ENCODE measurements at regions not wholly inside any gene's neighbourhood (a gene's known extent, or its start where the extent isn't known, plus 50 kb on each side); places are given as distances from the start of the nearest gene placed in this dataset.

DNA sequence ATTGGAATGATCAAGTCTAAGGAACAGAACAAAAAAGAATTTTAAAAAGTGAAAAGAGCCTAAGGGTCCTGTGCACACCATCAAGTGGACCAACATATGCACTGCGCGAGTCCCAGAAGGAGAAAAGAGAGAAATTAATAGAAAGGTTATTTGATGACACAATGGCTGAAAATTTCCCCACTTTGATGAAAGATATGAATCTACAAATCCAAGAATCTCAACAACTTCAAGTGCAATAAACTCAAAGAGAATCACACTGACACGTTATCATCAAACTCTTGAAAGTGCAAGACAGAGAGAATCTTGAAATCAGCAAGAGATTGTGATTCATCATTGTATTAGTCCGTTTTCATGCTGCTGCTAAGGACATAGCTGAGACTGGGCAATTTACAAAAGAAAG lies 230.8 kb downstream of the ADAMTS15 start:
- no peak for DNase-seq

DNA sequence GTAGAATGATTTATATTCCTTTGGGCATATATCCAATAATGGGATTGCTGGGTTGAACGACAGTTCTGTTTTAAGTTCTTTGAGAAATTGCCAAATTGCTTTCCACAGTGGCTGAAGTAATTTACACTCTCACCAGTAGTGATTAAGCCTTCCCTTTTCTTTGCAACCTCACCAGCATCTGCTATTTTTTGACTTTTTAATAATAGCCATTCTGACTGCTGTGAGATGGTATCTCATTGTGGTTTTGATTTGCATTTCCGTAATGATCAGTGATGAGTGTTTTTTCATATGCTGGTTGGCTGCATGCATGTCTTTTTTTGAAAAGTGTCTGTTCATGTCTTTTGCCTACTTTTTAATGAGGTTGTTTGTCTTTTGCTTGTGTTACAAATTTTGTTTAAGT lies 233.8 kb downstream of the SNX19 start:
- DNase-seq, result peak; percentile 44

DNA sequence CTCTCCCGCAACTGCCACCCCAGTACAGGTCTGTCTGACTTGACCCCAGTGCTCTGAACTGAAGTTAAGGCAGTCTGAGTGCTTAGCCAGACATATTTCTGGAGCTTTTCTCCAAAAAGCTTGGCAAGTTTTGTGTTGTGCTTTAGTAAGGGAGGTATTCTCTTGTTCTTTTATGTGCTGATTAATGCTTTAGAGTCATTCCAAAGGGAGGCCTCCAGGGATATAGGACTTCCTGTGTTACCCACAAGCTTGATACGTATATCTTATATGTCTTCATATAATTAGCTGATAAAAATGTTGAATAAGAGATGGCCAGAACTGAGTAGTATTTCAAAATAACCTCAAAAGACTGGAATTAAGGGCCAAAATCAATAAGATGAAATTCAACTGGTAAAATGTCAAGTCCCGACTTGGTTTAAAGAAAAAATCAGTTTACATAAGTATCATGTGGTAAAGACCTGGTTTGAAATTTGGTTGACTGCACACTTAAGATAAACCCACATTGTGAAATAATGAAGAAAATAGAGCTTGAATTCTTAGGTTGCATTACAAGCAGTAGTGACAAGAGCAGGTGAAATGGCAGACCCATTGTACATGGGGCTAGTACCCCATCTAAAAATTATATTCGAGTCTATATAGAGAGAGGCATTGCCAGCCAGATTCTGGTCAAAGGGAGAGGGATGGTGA lies 226.9 kb downstream of the SNX19 start:
- DNase-seq, result peak; percentile 79

DNA sequence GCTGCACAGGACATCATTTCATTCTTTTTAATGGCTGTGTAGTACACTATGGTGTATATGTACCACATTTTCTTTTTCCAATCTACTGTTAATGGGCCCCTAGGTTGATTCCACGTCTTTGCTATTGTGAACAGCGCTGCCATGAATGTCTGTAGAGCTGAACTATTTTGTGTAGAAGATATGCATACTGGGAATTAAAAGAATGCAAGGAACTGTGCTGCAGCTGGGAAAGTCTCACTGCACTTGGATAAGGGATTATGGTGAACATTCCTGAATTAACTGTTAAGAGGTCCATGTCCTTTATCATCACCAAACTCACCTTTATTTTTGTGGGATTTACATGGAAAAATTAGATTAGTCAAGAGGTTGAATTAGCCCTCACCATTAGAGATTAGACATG lies 224.7 kb downstream of the SNX19 start:
- DNase-seq, result no peak

DNA sequence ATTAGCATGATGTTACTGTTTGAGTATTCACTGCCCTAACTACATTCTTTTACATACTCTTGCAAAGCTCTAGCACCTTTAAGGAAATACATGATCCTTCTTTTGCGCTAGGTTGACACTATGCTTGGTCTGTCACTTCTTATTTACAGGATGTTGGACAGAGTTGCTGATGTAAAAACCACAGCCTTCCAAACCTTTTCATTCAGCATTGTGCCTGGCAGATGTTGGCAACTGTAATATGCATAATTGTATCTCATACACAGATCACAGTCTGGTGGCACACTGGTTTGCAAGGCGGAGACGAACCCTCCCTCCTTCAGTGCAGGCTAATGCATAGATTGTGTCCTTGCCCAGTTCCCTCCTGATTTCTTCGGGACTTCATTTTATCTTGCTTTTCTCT lies 224.1 kb downstream of the SNX19 start:
- DNase-seq, result no peak

DNA sequence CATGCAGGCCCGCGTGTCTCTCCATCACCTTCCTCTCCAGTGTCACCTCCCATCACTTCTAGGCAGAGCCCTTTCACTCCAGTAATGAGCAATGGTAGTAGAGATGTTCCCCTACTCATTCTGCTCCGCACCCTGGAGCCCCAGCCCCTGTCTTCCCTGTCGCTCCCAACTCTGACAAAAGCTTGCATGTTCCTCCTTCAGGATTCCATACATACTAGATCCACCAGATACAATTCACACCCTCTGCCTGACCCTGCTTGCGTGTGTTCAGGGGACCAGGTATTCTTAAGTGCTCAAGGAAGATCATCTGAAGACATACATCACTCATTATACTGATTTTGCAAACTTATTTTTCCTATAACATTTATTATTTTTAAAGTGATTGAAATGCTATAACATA lies 222.7 kb downstream of the SNX19 start:
- DNase-seq, result no peak

DNA sequence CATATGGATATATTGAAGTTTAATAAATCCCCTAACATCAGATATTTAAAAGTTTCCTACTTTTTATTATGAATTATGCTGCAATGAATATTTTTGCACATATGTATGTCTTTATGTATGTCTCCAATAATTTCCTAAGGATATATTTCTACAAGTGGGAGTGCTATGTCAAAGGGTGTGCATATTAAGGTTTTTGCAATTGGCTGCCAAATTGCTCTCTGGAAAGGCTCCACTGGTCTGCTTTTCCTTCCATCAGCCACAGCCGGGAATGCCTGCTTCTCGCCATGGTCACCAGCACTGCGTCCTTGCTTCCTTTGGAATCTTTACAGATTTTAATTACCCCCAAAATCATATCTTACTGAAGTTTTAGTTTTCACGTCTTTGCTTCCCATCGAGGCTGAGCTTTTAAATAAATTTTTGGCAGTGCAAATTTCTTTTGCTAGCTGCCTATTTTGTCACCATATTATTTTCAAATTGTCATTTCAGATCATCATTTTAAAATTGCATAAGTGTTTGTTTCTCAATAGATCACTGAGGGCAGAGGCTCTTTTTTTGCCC lies 221.7 kb downstream of the SNX19 start:
- DNase-seq, result no peak

DNA sequence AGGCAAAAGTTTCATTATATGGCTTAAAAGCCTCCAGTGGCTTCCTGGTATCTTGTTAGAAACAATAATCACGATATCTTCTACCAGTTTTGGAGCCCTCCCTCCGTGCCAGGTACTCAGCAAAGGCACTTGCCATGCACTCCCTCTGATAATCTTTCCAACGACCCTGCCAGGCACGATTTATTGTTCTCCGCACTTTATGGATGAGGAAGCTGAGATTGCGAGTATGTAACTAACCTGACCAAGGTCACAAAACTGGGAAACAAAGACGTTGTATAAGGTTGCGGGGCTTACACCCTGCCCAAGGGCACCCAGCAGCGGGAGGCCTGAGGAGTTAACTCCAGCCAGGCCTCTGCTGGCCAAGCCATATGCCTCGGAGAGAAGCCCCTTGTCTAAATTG lies 218.1 kb downstream of the SNX19 start:
- DNase-seq, result no peak

DNA sequence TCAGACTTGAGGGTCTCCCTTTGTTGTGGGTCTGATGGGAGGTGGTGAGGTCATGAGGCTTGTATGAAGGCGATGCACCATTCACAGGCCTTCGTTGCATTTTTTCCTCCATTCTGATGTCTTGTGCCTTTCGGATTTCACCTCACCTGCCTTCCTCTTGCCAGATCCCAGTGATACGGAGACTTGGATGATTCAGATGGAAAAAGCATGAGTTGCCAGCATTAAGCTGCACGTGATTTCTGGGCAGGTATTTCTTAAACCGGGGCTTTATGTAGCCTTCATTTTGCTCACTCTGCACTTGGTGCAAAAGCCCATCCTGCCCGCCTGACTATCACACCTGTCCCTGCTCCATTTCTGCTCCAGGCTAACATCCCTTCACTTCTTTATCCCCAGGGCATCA lies 216.7 kb downstream of the SNX19 start:
- DNase-seq, result no peak

DNA sequence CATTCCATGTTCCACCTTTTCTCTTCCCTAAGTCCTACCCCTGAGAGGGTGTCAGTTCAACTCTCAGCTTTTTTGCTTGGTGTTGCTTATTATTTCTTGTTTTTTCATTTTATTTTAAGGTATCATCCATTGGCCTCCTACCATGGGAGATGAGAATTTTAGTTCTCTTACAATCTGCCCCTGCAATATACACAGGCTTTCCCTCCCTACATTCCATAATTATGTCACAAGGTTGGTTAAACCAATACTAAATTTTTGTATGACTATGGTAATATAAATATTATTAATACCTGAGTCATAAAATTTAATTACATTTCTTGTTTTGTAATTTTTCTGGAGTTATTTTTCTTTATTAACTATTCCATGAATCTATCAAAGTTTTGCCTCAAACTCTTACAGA lies 216.2 kb downstream of the SNX19 start:
- no peak for DNase-seq

DNA sequence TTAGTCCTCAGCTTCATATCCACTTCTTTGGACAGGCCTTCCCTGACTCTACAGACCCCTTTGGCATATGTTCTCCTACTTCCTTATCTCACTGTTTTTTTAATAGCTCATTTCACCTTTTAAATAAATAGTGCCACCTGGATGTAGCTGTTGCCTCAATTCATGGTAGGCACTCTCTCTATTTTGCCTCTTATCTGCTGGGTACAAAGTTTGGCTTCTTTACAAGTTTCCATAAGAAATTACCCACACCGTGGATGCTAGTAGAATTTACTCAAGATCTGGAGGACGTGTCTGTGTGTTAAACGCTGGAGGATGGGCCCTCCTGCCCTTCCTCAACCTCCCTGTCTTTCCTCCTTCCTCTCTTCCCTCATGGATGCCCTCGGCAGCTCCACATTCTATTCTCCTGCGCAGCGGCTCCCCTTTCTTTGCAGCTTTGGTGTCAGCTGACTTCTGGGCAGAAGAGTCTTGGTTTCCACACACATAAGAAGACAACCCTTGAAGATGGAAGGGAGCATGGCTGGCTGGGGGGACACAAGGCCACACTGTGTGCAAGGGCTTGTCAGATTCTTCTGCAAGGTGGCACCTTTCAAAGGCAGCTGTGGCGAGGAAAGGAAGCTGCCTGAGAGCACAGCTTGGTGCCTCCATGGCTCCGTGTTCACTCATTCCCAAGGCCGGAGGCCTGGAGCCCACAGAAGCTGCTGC lies 212.6 kb downstream of the SNX19 start:
- no peak for DNase-seq

DNA sequence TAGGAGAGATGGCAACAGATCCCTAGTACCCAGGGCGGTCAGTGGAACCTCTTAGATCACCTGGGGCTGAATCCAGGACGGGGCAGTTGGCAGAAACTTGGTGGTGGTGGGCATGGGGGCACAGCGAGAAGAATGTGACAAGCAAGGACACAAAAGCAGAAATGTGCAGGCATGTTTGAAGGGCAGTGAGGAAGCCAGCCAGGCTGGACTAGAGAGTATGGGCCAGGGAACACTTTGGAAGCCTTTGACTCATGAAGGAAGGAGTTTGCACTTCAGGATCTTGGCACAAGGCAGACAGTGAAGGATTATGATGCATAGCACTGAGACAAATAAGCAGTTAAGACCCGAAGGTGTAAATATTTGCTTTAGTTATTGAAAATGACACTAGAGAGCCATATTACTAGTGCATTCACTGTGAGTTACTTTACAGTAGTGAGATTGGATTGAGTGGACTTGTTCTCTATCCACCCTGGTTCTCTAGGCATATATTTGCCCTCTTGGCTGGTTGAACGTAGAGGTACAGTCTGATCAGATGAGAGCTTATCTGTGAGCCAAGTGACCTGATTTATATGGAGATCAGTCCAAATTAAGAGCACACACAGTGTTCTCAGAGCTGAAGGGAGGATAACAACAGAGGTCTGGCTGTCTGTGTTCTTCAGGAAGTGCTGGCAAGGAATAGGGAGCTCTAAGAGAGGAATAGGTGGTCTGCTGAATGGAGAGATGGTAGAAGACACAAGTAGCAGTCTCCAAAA lies 210.4 kb downstream of the SNX19 start:
- no peak for DNase-seq

DNA sequence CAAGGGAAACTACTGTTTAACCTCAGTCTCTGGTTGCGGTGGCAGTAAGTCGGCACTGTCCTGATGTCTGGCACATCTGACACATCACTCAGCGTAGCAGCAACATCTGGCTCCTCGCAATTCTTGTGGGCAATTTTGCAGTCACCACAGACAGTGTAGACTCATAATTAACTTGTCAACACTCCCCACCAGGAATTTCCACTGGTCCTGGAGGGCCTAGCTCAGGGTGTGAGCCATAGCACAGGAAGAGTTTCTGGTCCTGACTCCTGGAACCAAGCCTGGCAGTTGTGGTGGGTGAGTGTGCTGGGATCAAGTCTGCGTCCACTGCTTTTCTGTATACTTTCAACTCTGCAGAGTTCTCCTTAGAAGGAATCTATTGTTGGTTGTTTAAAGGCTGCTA lies 209.7 kb downstream of the SNX19 start:
- peak; percentile 95 for DNase-seq

DNA sequence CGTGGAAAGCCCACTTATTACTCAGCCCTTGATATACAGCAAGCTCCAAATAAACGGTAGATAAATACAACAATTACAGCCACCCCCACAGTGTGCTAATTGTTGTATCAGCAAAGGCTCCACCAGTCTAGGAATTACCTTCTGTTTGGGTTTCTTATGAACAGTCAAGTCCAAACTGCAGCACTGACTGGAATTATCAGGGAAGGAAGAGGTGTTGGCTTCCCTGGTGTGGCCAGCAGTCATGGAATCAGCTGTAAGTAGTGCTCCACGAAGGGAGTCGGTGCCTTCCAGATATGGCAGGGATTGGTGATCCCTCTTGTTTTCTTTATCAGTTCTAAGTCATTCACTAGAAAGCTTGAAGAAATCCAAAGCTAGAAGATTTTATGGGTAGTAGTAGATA lies 209.1 kb downstream of the SNX19 start:
- DNase-seq, result no peak

DNA sequence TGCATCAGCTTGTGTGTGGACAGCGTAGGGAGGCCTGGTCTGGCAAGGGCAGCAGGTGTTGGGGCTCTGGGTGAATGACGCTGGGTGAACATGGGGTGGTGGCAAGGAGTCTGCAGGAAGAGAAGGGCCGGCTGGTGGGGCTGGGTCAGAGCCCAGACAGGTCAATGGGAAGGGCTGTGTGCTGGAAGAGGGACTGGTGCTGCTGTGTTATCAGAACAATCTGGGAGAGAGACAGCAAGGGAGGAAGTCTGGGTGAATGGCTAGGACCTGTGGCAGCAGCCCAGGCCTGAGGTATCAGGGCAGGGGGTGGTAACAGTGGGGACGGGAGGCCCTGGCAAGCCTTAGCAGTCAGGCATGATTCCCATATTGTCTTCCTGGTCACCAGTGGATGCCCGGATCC lies 206.7 kb downstream of the SNX19 start:
- no peak for DNase-seq

DNA sequence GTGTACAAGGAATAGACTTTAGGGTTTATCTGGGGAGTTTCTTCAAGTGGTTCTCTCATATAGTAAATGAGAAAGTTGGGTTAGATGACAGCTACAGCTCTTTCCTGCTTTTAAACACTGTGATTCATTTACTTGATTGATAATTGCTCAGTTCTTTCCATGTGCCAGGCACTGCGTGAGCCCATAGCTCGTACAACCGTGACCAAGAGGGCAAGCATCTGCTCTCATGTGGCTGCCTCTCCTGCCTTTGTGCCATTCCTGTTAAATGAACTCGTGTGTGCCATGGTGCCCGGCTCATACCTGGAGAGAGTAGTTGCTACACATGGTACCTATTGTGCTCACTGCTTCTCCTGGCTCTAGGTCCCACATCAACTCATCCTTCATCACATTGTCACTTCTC lies 206.3 kb downstream of the SNX19 start:
- DNase-seq, result no peak

DNA sequence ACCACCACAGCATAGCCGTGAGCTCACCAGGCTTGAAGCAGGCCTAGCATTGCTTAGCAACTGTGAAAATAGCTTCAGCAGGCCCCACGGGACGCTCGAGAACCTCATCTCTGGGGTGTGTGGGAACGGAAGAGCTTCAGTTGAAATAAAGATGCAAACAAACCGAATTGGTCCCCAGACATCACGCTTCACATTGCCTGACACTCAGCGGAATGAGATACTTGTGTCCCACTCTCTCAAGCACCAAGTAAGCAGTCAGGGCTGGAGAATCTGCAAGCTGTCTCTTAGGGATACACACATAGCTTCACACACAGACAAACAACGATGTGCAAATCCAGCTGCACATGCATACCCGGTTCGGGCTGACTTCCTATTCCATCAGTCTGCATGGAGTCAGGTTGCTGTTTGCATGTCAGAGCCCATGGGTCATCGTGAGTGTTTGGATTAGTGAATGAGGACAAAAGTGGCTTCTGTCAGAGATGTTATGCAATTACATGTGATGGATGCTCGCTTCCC lies 205.7 kb downstream of the SNX19 start:
- no peak for DNase-seq

DNA sequence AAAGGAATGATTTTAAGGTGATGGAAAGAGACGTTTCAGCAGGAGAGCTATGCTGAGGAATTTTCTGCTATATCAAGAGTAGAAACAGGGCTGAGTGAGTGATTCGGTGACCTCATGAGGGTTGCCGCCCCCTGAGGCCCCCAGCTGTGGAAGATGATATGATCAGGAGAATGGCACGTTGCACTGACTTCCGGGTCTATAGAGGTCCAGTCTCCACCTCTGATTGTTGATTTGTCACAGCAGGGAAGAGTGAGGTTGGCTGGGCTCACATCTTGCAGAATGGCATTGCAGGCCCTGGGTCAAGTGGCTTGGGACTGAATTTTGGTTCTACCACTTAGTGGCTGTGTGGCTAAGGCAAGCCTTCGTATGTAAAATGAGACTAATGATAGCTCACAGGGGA lies 205.1 kb downstream of the SNX19 start:
- no peak for DNase-seq

DNA sequence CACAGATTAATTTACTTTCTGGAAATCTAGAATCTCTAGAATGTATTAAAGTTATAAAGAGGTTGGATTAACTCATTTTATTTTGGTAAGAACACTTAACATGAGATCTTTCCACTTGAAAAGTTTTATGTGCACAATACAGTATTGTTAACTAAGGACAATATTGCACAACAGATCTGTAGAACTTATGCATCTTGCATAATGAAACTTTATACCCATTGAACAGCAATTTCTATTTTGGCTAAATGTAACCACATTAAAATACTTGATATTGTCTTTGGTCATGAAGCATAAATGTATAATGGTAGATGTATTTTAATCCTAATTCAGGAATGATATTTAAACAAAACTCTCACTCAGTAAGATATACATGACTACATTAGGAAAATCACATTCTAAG lies 203.8 kb downstream of the SNX19 start:
- no peak for DNase-seq

DNA sequence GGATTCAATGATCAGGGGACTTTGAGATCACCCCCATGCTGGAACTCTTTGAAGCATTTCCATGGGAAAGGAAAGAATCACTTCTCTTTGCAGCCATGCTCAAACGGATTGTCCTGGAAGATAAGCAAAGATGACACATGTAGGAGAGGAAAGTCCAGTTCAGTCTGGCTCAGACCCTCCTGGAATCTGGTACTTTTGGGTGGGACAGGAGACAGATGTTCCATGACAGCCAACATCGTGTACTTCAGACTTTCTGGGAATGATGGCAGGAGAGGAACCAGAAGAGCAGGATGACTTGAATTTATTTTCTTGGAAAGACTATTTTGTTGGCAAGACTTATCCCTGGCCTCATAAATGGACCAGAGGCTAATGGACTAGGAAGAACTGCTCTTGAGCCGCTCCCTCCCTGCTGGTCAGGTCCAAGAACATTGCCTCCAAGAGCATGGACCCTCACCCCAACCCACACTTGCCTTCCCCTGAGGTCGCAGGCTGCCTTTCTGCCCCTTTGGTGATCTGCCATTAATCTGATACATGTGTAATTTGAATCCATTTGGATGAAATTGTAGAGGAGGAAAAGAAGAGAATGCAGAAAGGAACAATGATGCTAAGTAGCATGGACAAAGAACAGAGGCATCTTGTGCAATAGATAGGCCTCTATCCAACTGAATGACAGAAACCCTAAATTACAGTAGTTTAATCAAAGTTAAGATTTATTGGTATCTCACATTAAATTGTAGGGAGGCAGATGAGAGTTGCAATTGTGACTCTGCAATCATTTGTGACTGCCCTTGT lies 201.0 kb downstream of the SNX19 start:
- DNase-seq, result no peak

DNA sequence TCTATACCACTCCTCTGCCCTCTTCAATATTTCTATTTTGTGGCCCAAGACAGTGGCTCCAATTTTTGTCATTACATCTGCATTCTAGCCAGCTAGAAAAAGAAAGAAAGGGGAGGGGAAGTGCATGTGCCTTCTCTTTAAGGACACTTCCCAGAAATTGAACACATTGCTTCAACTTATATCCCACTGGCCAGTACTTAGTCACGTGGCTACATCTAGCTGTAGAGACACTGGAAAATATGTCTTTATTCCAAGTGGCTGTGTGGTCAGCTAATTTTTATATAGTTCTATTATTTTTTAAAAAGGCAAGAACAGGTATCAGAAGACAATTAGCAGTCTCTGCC lies 200.4 kb downstream of the SNX19 start:
- no peak for DNase-seq

DNA sequence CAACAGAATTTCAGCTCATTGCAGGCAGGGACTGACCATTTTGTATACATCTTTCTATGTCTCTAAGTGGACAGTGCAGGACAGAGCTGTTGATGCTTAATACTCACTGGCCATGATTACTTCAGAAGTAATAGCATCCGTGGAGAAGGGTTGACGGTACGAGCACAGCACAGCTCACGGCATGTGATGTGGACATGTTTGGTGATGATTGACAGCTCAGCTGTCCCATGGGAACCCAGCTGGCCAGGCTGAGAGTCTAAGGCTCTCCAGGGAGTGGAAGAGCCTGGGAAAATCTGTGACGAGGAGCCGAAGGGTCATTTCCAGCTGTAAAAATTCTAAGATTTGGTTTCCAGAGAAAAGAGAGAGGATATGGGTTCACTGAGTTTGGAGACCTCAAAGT lies 198.2 kb downstream of the SNX19 start:
- DNase-seq, result no peak

Data from fibroblast of skin of right quadriceps (primary cell).